ENCODE measurements at regions not wholly inside any gene's neighbourhood (a gene's known extent, or its start where the extent isn't known, plus 50 kb on each side); places are given as distances from the start of the nearest gene placed in this dataset.
"Not testable (repeated sequence)": the region's sequence is repeated elsewhere in the genome, so short reads cannot be mapped to it uniquely, and the experiment has no call there.

DNA sequence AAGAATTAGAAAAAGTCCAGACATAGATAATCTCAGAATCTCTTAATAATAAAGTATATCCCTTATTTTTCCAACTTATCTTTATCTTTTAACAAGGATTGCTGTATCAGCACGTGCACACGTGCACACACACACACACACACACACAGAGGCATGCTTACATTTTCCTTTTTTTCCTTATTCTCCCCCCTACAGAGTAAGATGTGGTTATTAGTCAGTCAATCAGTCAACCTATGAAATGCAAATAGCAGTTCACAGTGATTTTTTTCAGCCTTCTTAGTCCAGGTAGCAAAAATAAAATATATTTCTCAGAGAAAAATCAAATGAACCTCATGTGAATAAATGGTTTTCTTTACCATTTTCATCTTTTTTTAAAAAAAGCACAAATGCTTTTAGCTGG is 506.2 kb upstream of the SLC39A10 start:
- H3K27ac ChIP-seq = no peak overlapping the region
- no peak overlapping the region for H3K4me3 ChIP-seq (ENCODE audit: low read depth, low read length)
- no peaks in the 10 kb centered on the region for H3K9me3 ChIP-seq (ENCODE audit: severe bottlenecking)
- no peak for DNase-seq
- H3K36me3 ChIP-seq = no peaks in the 10 kb centered on the region
- TF ChIP-seq, protein P1, sequence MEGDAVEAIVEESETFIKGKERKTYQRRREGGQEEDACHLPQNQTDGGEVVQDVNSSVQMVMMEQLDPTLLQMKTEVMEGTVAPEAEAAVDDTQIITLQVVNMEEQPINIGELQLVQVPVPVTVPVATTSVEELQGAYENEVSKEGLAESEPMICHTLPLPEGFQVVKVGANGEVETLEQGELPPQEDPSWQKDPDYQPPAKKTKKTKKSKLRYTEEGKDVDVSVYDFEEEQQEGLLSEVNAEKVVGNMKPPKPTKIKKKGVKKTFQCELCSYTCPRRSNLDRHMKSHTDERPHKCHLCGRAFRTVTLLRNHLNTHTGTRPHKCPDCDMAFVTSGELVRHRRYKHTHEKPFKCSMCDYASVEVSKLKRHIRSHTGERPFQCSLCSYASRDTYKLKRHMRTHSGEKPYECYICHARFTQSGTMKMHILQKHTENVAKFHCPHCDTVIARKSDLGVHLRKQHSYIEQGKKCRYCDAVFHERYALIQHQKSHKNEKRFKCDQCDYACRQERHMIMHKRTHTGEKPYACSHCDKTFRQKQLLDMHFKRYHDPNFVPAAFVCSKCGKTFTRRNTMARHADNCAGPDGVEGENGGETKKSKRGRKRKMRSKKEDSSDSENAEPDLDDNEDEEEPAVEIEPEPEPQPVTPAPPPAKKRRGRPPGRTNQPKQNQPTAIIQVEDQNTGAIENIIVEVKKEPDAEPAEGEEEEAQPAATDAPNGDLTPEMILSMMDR (IDR thresholded peaks at IDR 0.05; ENCODE audit: low read depth, low read length) = no peak
- no peaks in the 10 kb centered on the region for H3K27me3 ChIP-seq (ENCODE audit: insufficient read depth, low read depth, severe bottlenecking)

DNA sequence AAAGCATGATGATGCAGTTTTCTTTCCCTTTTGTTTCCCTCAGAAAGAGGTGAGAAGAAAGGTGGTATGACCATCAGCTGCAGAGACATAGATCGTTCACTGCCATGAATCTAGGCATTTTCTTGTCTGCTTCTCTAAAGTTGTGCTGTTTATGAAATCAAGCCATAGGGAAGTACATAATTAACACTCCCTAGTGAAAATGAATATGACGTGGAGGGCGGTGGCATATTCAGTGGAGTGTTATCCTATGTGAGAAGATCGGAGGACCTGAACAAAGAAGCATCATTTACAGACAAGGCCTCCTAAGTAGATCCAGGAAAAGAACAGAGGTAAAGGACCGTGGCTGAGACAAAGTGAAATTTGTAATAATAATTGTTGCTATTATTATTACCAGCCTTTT is 509.0 kb upstream of the SLC39A10 start:
- no peaks in the 10 kb centered on the region for H3K36me3 ChIP-seq
- TF ChIP-seq, protein P1 (IDR thresholded peaks at IDR 0.05; ENCODE audit: low read depth, low read length) = no peak

DNA sequence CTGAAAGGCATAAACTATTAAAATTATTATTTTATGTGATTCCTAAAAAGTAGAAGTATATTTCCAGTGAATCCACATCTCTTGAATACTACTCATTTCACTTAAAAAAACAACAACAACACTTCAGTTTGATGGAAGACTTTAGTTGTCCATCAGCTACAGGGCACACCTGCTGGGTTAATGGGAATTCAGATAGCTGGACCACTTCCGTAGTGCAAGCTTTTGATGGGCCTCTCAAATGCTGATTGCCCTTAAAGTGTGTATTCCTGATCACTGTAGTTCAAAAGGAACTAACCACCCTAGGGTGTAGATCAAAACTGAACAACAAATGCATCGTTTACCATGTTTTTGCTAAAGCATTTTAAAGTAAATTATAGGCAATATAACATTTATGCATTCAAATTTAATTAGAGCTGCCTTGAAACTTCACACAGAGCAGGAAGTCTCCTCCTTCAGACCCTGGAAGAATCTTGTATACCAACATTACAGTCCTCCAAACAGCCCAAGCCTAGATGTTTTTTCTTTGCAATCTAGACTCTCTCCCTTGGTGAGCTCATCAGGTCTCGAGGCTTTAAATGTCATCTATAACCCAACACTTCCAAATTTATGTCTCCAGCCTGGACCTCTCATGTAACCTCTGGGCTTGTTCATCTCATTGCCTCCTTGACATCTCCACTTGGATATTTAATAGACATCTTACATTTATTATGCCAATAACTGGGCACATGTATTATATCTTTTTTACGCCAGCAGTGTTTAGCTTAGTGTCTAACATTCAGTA is 510.1 kb upstream of the SLC39A10 start:
- Histone ChIP-seq H3K36me3 (no peaks in the 10 kb centered on the region), H3K4me3 (ENCODE audit: low read depth, low read length) (no peak overlapping the region), H3K9me3 (ENCODE audit: severe bottlenecking) (no peaks in the 10 kb centered on the region), H3K27me3 (ENCODE audit: insufficient read depth, low read depth, severe bottlenecking) (no peaks in the 10 kb centered on the region), H3K27ac (no peak overlapping the region)
- no peak for DNase-seq
- TF ChIP-seq, protein P1 (IDR thresholded peaks at IDR 0.05; ENCODE audit: low read depth, low read length) = no peak

More for the DNA sequence above, 509.0 kb upstream of the SLC39A10 start:
- H3K27me3 ChIP-seq (ENCODE audit: insufficient read depth, low read depth, severe bottlenecking) = no peaks in the 10 kb centered on the region
- H3K4me3 ChIP-seq (ENCODE audit: low read depth, low read length) = no peak overlapping the region
- DNase-seq = no peak
- H3K27ac ChIP-seq = no peak overlapping the region
- H3K9me3 ChIP-seq (ENCODE audit: severe bottlenecking) = no peaks in the 10 kb centered on the region

DNA sequence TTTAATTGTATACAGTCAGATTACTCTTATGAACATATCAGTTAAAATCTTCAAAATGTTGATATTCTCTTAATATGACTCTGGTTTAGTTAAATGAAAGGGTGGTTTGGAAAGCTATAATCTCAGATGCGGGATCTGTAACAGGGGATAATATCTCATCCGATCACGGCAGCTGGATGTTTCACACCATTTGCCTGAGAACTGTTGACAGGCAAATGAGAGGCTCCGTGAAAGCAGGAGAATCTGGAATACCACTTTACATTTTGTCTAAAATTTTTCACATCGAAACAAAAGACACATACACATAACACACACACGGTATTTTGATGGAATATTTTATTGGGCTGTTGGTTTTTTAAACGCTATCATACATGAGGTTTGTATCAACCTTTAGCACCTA is 518.6 kb upstream of the SLC39A10 start:
- H3K9me3 ChIP-seq (ENCODE audit: severe bottlenecking) = no peaks in the 10 kb centered on the region
- H3K27ac ChIP-seq = no peak overlapping the region
- H3K27me3 ChIP-seq (ENCODE audit: insufficient read depth, low read depth, severe bottlenecking) = no peaks in the 10 kb centered on the region
- no peak for DNase-seq
- H3K36me3 ChIP-seq = no peaks in the 10 kb centered on the region
- TF ChIP-seq, protein P1 (IDR thresholded peaks at IDR 0.05; ENCODE audit: low read depth, low read length) = no peak
- no peak overlapping the region for H3K4me3 ChIP-seq (ENCODE audit: low read depth, low read length)

DNA sequence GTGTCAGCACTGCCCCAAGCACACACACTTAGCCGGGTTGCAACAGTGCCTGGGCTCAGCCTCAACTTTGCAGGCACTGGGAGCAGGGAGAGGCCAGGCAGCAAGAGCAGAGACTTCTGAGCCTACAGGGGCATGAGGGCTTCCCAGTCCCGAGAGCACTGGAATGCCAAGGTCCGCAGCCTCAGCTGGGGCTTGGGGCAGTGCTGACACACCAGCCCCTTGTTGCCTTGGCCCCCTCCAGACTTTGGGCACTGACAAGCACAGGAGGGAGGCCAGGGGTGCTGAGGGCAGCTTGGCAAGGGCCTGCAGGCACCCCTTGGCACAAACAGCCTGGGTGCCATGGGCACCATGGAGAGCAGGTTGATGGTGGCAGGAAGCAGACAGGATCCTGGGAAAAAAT is 531.1 kb upstream of the SLC39A10 start:
- not testable (repeated sequence) for H3K9me3 ChIP-seq (ENCODE audit: severe bottlenecking); H3K27ac ChIP-seq; DNase-seq; H3K36me3 ChIP-seq; H3K4me3 ChIP-seq (ENCODE audit: low read depth, low read length); H3K27me3 ChIP-seq (ENCODE audit: insufficient read depth, low read depth, severe bottlenecking)

DNA sequence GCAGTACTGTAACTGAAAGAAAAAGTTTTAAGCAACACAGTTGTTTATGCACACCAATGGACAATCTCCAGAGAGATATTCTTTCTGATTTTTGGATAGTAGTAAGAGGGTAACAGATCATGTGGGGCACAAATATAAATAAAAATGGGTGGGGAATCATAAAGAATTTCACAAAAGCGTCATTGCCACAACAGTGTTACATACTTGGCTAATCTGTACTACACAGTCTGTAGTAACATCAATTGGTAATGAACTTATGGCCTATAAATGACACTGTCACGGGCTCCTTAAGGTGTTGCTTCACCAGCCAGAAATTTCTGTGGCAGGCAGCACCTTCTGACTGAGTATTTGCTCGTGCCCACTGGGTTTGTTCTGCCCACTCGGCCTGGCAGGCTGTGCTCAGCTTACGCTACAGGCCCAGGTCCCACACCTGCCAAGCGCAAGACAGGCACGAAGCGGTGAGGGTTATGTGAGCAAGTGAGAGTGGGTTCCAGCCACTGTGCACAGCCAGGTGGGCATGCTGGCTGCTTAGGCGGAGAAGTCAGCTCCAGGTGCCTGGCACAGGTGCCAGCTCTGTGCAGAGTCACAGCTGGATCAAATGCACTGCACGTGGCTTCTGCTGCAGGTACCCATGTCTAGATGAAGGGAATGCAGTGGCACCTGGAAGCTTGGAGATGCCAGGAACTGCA is 532.5 kb upstream of the SLC39A10 start:
- no peaks in the 10 kb centered on the region for H3K36me3 ChIP-seq
- H3K27me3 ChIP-seq (ENCODE audit: insufficient read depth, low read depth, severe bottlenecking) = no peaks in the 10 kb centered on the region
- TF ChIP-seq, protein P1 (IDR thresholded peaks at IDR 0.05; ENCODE audit: low read depth, low read length) = no peak
- no peak for DNase-seq
- no peaks in the 10 kb centered on the region for H3K9me3 ChIP-seq (ENCODE audit: severe bottlenecking)
- no peak overlapping the region for H3K4me3 ChIP-seq (ENCODE audit: low read depth, low read length)
- H3K27ac ChIP-seq = no peak overlapping the region

Data from WERI-Rb-1 (cell line).